ENCODE measurements at regions not wholly inside any gene's neighbourhood (a gene's known extent, or its start where the extent isn't known, plus 50 kb on each side); places are given as distances from the start of the nearest gene placed in this dataset.

DNA sequence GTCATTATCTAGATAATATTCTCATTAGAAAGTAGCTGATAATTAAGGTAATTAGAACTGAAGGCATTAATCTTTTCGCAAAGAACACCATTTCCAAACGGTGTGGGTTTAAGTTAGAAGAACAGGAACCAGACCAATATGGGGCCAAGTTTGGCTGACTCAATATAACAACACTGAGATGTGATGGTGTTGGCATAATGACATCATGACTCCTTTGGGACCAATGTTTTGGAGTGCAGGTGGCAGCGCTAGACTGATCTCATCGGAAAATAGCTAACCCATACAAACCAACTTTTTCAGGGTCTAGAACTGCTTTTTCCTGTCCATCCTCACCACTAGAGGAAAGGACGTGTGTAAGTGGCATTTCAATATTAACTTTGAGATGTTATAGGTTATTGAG is 1171.7 kb upstream of the ZEB2 start:
- Mint-ChIP-seq H3K9me3 (no peaks in the 10 kb centered on the region), H3K27me3 (ENCODE audit: low read depth) (no peaks in the 10 kb centered on the region), H3K4me3 (no peak overlapping the region), H3K36me3 (ENCODE audit: insufficient read depth) (no peaks in the 10 kb centered on the region), H3K4me1 (ENCODE audit: low read depth) (no peaks in the 10 kb centered on the region)
- DNase-seq = no peak
- no peak for ATAC-seq

DNA sequence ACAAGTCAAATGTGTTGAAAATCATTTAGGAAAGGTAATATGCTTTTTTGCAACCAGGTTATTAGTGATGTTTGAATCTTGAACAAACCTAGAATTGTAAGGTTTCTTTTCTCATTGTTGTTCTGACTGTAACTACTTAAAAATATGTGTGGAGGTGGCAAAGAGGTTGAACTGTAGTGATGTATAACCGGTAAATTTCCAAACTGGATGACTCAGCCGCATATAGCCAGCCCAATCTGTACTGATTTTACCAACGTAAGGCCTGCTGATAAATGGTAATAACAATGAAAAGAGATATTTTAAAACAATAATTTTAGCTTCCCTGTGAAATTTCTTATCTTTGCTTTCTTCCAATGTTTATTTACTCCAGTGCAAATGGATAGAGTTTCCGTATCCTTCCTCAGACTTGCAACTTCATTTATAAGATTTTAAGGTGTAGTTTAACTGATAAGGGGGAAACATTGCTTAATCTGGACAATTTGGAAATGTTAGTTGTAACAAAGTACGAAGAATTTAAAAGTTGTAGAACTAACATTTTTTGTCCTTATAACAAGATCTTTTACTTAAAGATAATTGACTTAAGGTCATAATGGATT is 1170.4 kb upstream of the ZEB2 start:
- H3K9me3 Mint-ChIP-seq = no peaks in the 10 kb centered on the region
- DNase-seq (no peak), ATAC-seq (no peak)
- H3K27me3 Mint-ChIP-seq (ENCODE audit: low read depth) = no peaks in the 10 kb centered on the region
- H3K4me1 Mint-ChIP-seq (ENCODE audit: low read depth) = no peaks in the 10 kb centered on the region
- no peaks in the 10 kb centered on the region for H3K36me3 Mint-ChIP-seq (ENCODE audit: insufficient read depth)
- no peak overlapping the region for H3K4me3 Mint-ChIP-seq

DNA sequence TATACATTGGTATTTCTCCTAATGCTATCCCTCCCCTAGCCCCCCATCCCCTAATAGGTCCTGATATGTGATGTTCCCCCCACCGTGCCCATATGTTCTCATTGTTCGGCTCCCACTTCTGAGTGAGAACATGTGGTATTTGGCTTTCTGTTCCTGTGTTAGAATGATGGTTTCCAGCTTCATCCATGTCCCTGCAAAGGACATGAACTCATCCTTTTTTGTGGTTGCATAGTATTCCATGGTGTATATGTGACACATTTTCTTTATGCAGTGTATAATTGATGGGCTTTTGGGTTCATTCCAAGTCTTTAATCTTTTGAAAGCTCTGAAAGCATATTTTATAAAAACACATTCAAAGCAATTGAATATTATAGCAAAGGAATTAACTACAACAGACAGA is 1169.4 kb upstream of the ZEB2 start:
- Mint-ChIP-seq H3K36me3 (ENCODE audit: insufficient read depth) (no peaks in the 10 kb centered on the region), H3K4me1 (ENCODE audit: low read depth) (no peaks in the 10 kb centered on the region), H3K27me3 (ENCODE audit: low read depth) (no peaks in the 10 kb centered on the region), H3K9me3 (no peaks in the 10 kb centered on the region), H3K4me3 (no peak overlapping the region)
- ATAC-seq (no peak), DNase-seq (no peak)

DNA sequence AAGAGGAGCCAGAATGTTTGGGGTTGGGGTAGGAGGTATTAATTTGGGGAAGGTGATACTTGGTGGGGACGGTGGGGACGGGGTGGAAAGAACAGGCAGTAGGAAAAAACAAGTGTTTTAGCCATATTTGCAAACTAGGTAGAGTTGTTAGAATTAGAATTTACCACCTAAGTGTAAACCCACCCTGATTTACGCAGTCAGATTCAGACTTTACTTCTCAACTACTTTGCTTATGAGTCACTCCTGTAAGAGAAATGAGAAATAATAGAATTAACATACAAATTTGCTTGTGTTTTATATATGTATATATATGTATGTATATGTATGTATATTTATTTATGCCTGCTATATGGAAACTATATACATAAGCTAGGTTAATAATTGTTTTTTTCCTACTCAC is 1168.2 kb upstream of the ZEB2 start:
- Mint-ChIP-seq H3K4me1 (ENCODE audit: low read depth) (no peaks in the 10 kb centered on the region), H3K36me3 (ENCODE audit: insufficient read depth) (no peaks in the 10 kb centered on the region), H3K9me3 (no peaks in the 10 kb centered on the region), H3K27me3 (ENCODE audit: low read depth) (no peaks in the 10 kb centered on the region), H3K4me3 (no peak overlapping the region)
- DNase-seq (no peak), ATAC-seq (no peak)

DNA sequence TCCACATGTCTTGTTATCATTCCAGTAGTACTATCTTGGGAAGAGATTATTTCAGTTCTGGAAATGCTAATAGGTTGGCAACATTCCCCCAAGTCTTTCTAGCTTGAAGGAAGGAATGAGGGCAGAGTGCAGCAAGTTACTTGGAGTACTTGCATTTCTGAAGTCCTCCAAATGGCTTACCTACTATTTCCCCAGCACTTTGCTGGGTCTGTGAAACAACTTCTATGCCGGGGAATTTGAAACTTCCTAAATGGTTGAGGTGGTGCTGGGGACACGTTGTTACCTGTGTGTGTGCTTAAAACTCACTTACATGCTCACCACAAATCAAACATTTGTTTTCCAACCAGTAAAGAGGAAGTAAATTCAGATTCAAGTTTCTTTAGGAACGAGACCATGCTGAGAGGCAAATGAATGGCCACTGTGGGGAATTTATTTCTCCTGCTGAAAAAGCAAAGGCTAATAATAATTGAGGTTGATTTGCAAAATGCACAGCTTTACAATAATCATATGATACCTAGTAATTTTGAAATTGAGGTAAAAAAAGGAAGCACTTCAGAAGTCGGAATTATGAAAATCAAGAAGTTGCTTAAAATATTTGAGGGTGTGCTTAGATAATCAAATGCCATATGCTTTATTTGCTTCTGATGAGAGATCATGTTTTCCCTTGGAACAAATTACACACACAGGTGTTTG is 1167.7 kb upstream of the ZEB2 start:
- DNase-seq (no peak), ATAC-seq (no peak)
- H3K9me3 Mint-ChIP-seq = no peaks in the 10 kb centered on the region
- no peaks in the 10 kb centered on the region for H3K27me3 Mint-ChIP-seq (ENCODE audit: low read depth)
- no peaks in the 10 kb centered on the region for H3K4me1 Mint-ChIP-seq (ENCODE audit: low read depth)
- H3K4me3 Mint-ChIP-seq = no peak overlapping the region
- H3K36me3 Mint-ChIP-seq (ENCODE audit: insufficient read depth) = no peaks in the 10 kb centered on the region

DNA sequence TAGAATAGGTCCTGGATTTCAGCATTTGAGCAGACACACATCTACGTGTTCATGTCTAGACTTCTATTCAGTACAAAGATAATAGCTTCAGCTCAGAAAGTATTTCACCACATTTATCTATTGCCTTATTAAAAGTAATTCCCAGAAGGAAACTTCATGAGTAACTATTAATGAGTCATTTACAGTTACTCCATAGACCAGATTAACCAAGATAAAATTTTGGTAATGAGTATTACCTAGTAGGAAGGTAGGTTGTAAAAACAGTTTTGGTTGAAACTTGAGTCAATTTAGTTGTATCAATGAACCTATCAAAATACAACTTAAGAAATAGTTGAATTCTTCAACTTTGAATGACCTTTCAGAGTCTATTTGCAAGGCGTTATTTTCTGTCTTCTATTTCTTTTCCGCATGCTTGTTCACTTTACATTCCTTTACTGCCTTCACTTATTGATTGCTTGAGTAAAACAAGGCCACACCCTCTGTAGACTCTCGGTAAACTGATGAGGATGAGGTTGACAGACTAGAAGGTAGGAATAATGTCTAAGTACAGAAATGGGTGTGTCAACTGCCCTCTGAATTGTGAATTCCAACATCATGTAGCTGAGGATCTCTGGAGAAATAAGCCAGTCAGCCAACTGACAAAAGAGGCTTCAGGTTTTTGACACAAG is 1165.6 kb upstream of the ZEB2 start:
- no peaks in the 10 kb centered on the region for H3K4me1 Mint-ChIP-seq (ENCODE audit: low read depth)
- H3K4me3 Mint-ChIP-seq = no peak overlapping the region
- H3K27me3 Mint-ChIP-seq (ENCODE audit: low read depth) = no peaks in the 10 kb centered on the region
- DNase-seq = no peak
- no peaks in the 10 kb centered on the region for H3K9me3 Mint-ChIP-seq
- no peak for ATAC-seq
- no peaks in the 10 kb centered on the region for H3K36me3 Mint-ChIP-seq (ENCODE audit: insufficient read depth)

DNA sequence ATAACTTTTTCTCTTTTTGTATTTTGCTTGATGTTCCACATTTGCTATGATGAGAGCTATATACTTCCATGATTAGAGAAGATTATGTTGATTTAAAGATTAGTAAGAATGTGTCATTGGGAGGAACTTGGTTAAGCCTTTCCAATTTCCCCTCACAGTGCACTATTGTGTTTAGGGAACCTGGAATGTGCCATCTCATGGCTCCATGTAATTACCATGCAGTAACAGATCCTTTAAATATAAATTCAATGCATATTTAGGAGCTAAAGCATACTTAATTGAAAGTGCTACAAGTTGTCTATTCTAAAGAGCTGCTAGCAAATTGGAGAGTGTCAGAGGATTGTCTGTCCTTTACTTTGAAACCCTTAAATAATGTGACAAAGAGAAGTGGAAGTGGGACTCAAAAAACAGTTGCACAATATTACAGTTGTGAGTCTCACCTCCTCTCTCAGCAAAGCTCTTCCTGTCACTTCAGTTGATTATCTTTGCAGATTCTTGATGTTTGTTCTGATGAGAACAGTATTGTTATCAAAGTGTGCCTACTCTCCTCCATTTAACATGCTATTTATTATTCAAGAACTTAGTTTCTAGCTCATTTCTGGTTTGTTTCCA is 1162.7 kb upstream of the ZEB2 start:
- DNase-seq (no peak), ATAC-seq (no peak)
- H3K27me3 Mint-ChIP-seq (ENCODE audit: low read depth) = no peaks in the 10 kb centered on the region
- no peaks in the 10 kb centered on the region for H3K9me3 Mint-ChIP-seq
- no peaks in the 10 kb centered on the region for H3K4me1 Mint-ChIP-seq (ENCODE audit: low read depth)
- H3K36me3 Mint-ChIP-seq (ENCODE audit: insufficient read depth) = no peaks in the 10 kb centered on the region
- no peak overlapping the region for H3K4me3 Mint-ChIP-seq

GRCh38 chr2:145680276-145680675 is 1160.4 kb upstream of the ZEB2 start:
- peaks cover 3% of the 10 kb centered on the region for H3K9me3 Mint-ChIP-seq
- no peak overlapping the region for H3K4me3 Mint-ChIP-seq
- no peak for ATAC-seq
- DNase-seq = no peak
- H3K36me3 Mint-ChIP-seq (ENCODE audit: insufficient read depth) = no peaks in the 10 kb centered on the region
- H3K27me3 Mint-ChIP-seq (ENCODE audit: low read depth) = no peaks in the 10 kb centered on the region
- no peaks in the 10 kb centered on the region for H3K4me1 Mint-ChIP-seq (ENCODE audit: low read depth)

DNA sequence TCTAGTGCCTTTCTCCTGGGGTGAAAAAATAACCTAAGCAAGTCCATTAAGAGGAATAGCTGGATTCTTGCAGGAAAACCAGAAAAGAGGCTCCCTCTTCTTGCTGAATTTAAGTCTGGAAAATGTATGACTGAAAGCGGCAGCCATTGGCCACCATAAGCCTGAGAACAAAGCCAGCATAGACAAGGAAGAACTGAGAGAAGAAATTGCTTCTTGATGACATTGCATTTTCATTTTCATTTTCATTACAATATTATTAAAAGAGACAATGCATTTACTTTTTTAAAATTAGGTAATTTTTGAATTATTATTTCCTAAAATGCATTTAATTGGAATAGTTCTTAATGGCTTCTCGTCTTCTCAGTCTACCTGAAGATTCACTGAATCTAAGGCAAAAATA is 1157.5 kb upstream of the ZEB2 start:
- peaks cover 3% of the 10 kb centered on the region for H3K9me3 Mint-ChIP-seq
- DNase-seq = no peak
- H3K27me3 Mint-ChIP-seq (ENCODE audit: low read depth) = no peaks in the 10 kb centered on the region
- H3K36me3 Mint-ChIP-seq (ENCODE audit: insufficient read depth) = no peaks in the 10 kb centered on the region
- no peak overlapping the region for H3K4me3 Mint-ChIP-seq
- no peaks in the 10 kb centered on the region for H3K4me1 Mint-ChIP-seq (ENCODE audit: low read depth)
- ATAC-seq = no peak

GRCh38 chr2:145674705-145675104 is 1154.8 kb upstream of the ZEB2 start:
- Mint-ChIP-seq H3K27me3 (ENCODE audit: low read depth) (no peaks in the 10 kb centered on the region), H3K4me3 (no peak overlapping the region), H3K36me3 (ENCODE audit: insufficient read depth) (no peaks in the 10 kb centered on the region), H3K9me3 (peaks cover 3% of the 10 kb centered on the region), H3K4me1 (ENCODE audit: low read depth) (no peaks in the 10 kb centered on the region)
- DNase-seq = no peak
- no peak for ATAC-seq

DNA sequence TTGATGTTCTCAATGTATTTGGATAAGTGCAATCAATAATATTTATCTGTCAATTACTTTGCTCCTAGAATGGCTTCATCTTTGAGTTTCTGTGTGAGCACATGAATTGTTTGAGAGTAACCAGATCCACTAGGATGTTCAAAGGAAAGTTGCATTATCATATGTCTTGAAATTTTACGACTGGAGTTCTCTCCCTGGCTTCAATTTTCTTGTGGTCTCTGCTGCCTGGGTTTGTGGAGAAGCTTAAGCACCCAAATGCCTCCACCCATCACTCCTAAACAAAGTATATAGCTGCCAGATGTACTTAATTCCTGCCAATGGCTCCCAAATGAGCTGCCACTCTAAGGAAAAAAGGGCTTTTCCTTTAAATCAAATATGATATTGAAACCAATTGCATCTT is 1149.4 kb upstream of the ZEB2 start:
- DNase-seq (no peak), ATAC-seq (no peak)
- Mint-ChIP-seq H3K27me3 (ENCODE audit: low read depth) (no peaks in the 10 kb centered on the region), H3K36me3 (ENCODE audit: insufficient read depth) (no peaks in the 10 kb centered on the region), H3K9me3 (no peaks in the 10 kb centered on the region), H3K4me1 (ENCODE audit: low read depth) (no peaks in the 10 kb centered on the region), H3K4me3 (no peak overlapping the region)

GRCh38 chr2:145666552-145666951 is 1146.6 kb upstream of the ZEB2 start:
- H3K4me1 Mint-ChIP-seq (ENCODE audit: low read depth) = no peaks in the 10 kb centered on the region
- no peaks in the 10 kb centered on the region for H3K9me3 Mint-ChIP-seq
- no peaks in the 10 kb centered on the region for H3K27me3 Mint-ChIP-seq (ENCODE audit: low read depth)
- H3K36me3 Mint-ChIP-seq (ENCODE audit: insufficient read depth) = no peaks in the 10 kb centered on the region
- DNase-seq = no peak
- H3K4me3 Mint-ChIP-seq = no peak overlapping the region
- no peak for ATAC-seq

DNA sequence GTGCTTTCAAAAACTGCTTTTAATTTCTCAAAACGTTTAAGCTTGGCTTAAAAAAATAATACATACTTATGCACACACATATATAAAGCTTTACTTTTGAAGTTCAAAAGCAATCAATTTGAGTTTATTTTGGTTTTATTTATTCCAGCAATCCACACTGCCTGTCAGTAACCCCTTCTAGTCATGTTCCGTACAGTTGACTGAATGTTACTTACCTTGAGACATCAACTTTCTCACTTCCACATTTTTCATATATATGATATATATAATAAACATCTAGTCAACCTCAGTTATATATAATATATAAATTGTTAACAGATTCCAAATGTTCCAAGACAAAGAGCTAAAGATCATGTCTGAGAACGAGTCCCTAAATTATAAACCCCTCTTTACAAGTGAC is 1137.3 kb upstream of the ZEB2 start:
- ATAC-seq = no peak
- Mint-ChIP-seq H3K9me3 (no peaks in the 10 kb centered on the region), H3K27me3 (ENCODE audit: low read depth) (no peaks in the 10 kb centered on the region), H3K4me1 (ENCODE audit: low read depth) (no peaks in the 10 kb centered on the region), H3K36me3 (ENCODE audit: insufficient read depth) (no peaks in the 10 kb centered on the region), H3K4me3 (no peak overlapping the region)
- DNase-seq = no peak

- ATAC-seq = no peak
- Mint-ChIP-seq H3K4me3 (no peak overlapping the region), H3K36me3 (ENCODE audit: insufficient read depth) (no peaks in the 10 kb centered on the region), H3K9me3 (peaks cover 4% of the 10 kb centered on the region), H3K4me1 (ENCODE audit: low read depth) (no peaks in the 10 kb centered on the region), H3K27me3 (ENCODE audit: low read depth) (no peaks in the 10 kb centered on the region)
- no peak for DNase-seq
These were observed 1135.3 kb upstream of the ZEB2 start for GRCh38 chr2:145655165-145655765.
